HG03039 (cell line): ENCODE measurements at regions not wholly inside any gene's neighbourhood (a gene's known extent, or its start where the extent isn't known, plus 50 kb on each side); places are given as distances from the start of the nearest gene placed in this dataset.

Experiments used
- ATAC-seq: cut with Tn5 transposase; IDR thresholded peaks from one replicate; pipeline ENCODE4 v1.9.1; 2021; ENCODE audit warnings: mild to moderate bottlenecking, moderate library complexity; ENCODE audit not compliant: unreplicated experiment

GRCh38 chr3:43970351-43970750, 271.3 kb upstream of the TOPAZ1 start:
- ATAC-seq: no peak

- no peak for ATAC-seq
Observed at GRCh38 chr3:43970920-43971319, 270.8 kb upstream of the TOPAZ1 start.

GRCh38 chr3:43971486-43971885, 270.2 kb upstream of the TOPAZ1 start:
- ATAC-seq: no peak

- no peak for ATAC-seq
Observed at GRCh38 chr3:43978708-43979107, 263.0 kb upstream of the TOPAZ1 start.

- no peak for ATAC-seq
Observed at GRCh38 chr3:43979645-43980044, 262.0 kb upstream of the TOPAZ1 start.

- ATAC-seq: no peak
Observed at GRCh38 chr3:43994657-43995546, 246.8 kb upstream of the TOPAZ1 start.

- no peak for ATAC-seq
Observed at GRCh38 chr3:43995547-43996378, 245.9 kb upstream of the TOPAZ1 start.

GRCh38 chr3:43996379-43997301, 245.0 kb upstream of the TOPAZ1 start:
- no peak for ATAC-seq

- no peak for ATAC-seq
Observed at GRCh38 chr3:43997316-43997715, 244.4 kb upstream of the TOPAZ1 start.

- no peak for ATAC-seq
Observed at GRCh38 chr3:43997788-43998369, 243.8 kb upstream of the TOPAZ1 start.

GRCh38 chr3:43998370-43998835, 243.3 kb upstream of the TOPAZ1 start:
- no peak for ATAC-seq

GRCh38 chr3:43998836-43999727, 242.6 kb upstream of the TOPAZ1 start:
- peak; percentile 35 for ATAC-seq

GRCh38 chr3:43999728-44000319, 241.9 kb upstream of the TOPAZ1 start:
- no peak for ATAC-seq

- no peak for ATAC-seq
Observed at GRCh38 chr3:44000586-44000985, 241.1 kb upstream of the TOPAZ1 start.

- ATAC-seq: no peak
Observed at GRCh38 chr3:44001072-44001471, 240.6 kb upstream of the TOPAZ1 start.

- ATAC-seq: no peak
Observed at GRCh38 chr3:44003801-44004200, 237.9 kb upstream of the TOPAZ1 start.

GRCh38 chr3:44011680-44012079, 230.0 kb upstream of the TOPAZ1 start:
- no peak for ATAC-seq

- ATAC-seq: no peak
Observed at GRCh38 chr3:44012160-44012899, 229.4 kb upstream of the TOPAZ1 start.
